CD4-positive, alpha-beta T cell (primary cell): ENCODE measurements at regions not wholly inside any gene's neighbourhood (a gene's known extent, or its start where the extent isn't known, plus 50 kb on each side); places are given as distances from the start of the nearest gene placed in this dataset.

Source experiments
- ATAC-seq: fragments of 200-7000 bp; cut with Tn5 transposase; one replicate; pipeline ENCODE4 v1.10.0; 2022; ENCODE audit warnings: mild to moderate bottlenecking; ENCODE audit not compliant: poor library complexity
- CTCF ChIA-PET: fragments of 350-600 bp; sonication (Branson Sonifier 250); formaldehyde crosslinking; loops from one replicate; lab custom pipeline; 2021; ENCODE audit warnings: antibody characterized with exemption, inconsistent platforms; lab: Charles Lee
- POLR2A ChIA-PET: fragments of 350-600 bp; sonication (Branson Sonifier 250); formaldehyde crosslinking; loops from one replicate; lab custom pipeline; 2021; ENCODE audit warnings: antibody characterized with exemption, inconsistent platforms; lab: Charles Lee
- DNase-seq, 14 experiments: peaks; one replicate each; pipeline ENCODE4 v3.0.0-alpha.2; 2013 to 2020; ENCODE audit warnings: mixed read lengths in 2 of 14
- H3K27ac ChIP-seq, 2 donors: one replicate each; pipeline versions ENCODE4 v1.5.1 to v1.7.0; 2013; ENCODE audit warnings: low read length in 2 of 2, low read depth in 1 of 2, mild to moderate bottlenecking in 1 of 2
- H3K27me3 ChIP-seq, 2 experiments: 1 replicate in 1 of 2; 2 replicates in 1 of 2; pipeline versions ENCODE4 v1.6.1 to v1.7.0; 2013; ENCODE audit warnings: low read length in 2 of 2, control low read depth in 1 of 2, mild to moderate bottlenecking in 1 of 2, moderate library complexity in 1 of 2; ENCODE audit not compliant: insufficient read depth in 2 of 2, control insufficient read depth in 1 of 2
- H3K36me3 ChIP-seq: one replicate; pipeline ENCODE4 v1.6.1; 2013; ENCODE audit warnings: low read length, control low read depth; ENCODE audit not compliant: insufficient read depth
- H3K4me1 ChIP-seq: one replicate; pipeline ENCODE4 v1.6.1; 2013; ENCODE audit warnings: low read length, control low read depth; ENCODE audit not compliant: insufficient read depth
- H3K4me3 ChIP-seq: one replicate; pipeline ENCODE4 v1.5.1; 2013; ENCODE audit warnings: mild to moderate bottlenecking, low read length, moderate library complexity
- H3K9me3 ChIP-seq, 2 experiments: 1 replicate in 1 of 2; 2 replicates in 1 of 2; pipeline versions ENCODE4 v1.6.1 to v1.7.0; 2013; ENCODE audit warnings: low read length in 2 of 2, mild to moderate bottlenecking in 2 of 2, control low read depth in 1 of 2, moderate library complexity in 1 of 2; ENCODE audit not compliant: control insufficient read depth in 1 of 2, insufficient read depth in 1 of 2
- H3K27ac Mint-ChIP-seq: one replicate; pipeline ENCODE4 v1.8.0; 2020; ENCODE audit warnings: mixed read lengths
- H3K27me3 Mint-ChIP-seq: one replicate; pipeline ENCODE4 v1.8.0; 2021; ENCODE audit warnings: mixed read lengths
- H3K36me3 Mint-ChIP-seq: one replicate; pipeline ENCODE4 v1.8.0; 2021; ENCODE audit warnings: low read depth, mixed read lengths
- H3K4me1 Mint-ChIP-seq: one replicate; pipeline ENCODE4 v1.8.0; 2021; ENCODE audit warnings: low read depth, mixed read lengths
- H3K4me3 Mint-ChIP-seq: one replicate; pipeline ENCODE4 v1.8.0; 2020; ENCODE audit warnings: mild to moderate bottlenecking, mixed read lengths
- H3K9me3 Mint-ChIP-seq: one replicate; pipeline ENCODE4 v1.8.0; 2020; ENCODE audit warnings: mixed read lengths
- CTCF ChIP-seq: fragments of 200-600 bp; IDR thresholded peaks from one replicate; pipeline ENCODE4 v1.8.0; 2022; ENCODE audit warnings: antibody characterized with exemption, mild to moderate bottlenecking
- intact Hi-C, 2 experiments: fragments of 100-400 bp; cut with DNase I in 1 of 2; cut with micrococcal nuclease in 1 of 2; formaldehyde crosslinking; loops; one replicate each; pipeline versions ENCODE4 v1.15.1 to v1.9.0; 2023 to 2025; cut with DNase I, micrococcal nuclease

- Mint-ChIP-seq H3K4me3 (no peak overlapping the region), H3K36me3 (no peaks in the 10 kb centered on the region), H3K4me1 (peaks cover 3% of the 10 kb centered on the region), H3K9me3 (peaks cover 2% of the 10 kb centered on the region), H3K27ac (no peak overlapping the region), H3K27me3 (no peaks in the 10 kb centered on the region)
- POLR2A ChIA-PET: no interaction called here
- no peak overlapping the region for H3K27ac ChIP-seq
- no peak overlapping the region for H3K4me3 ChIP-seq
- peaks cover 0 to 3% of the 10 kb centered on the region in 2 experiments for H3K9me3 ChIP-seq
- no peak for DNase-seq
- H3K36me3 ChIP-seq: no peaks in the 10 kb centered on the region
- H3K4me1 ChIP-seq: no peaks in the 10 kb centered on the region
- no peaks in the 10 kb centered on the region for H3K27me3 ChIP-seq
- intact Hi-C loops: no loop called here
- ATAC-seq: no peak
- no peak for TF ChIP-seq CTCF
- CTCF ChIA-PET: no interaction called here
Measured at GRCh38 chr6:15950962-15951569, 177.8 kb upstream of the MYLIP start.

DNA sequence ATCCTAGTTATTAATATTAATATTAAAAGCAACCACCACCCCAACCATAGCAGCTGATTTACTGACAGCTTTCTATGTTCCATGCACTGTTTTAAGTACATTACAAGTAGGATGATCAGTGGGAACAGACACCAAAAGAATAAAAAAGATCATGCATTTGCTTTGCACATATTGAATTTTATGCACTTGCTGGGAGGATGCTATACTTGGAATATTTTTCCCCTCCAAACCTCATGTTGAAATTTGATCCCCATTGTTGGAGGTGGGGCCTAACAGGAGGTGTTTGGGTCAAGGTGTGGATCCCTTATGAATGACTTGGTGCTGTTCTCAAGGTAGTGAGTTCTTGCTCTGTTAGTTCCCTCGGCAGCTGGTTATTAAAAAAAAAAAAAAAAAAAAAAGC is 178.9 kb upstream of the MYLIP start:
- no peaks in the 10 kb centered on the region for H3K4me1 ChIP-seq
- Mint-ChIP-seq H3K36me3 (no peaks in the 10 kb centered on the region), H3K4me1 (no peaks in the 10 kb centered on the region), H3K4me3 (no peak overlapping the region), H3K27me3 (no peaks in the 10 kb centered on the region), H3K27ac (no peak overlapping the region), H3K9me3 (peaks cover 2% of the 10 kb centered on the region)
- intact Hi-C loops: no loop called here
- peaks cover 0 to 3% of the 10 kb centered on the region in 2 experiments for H3K9me3 ChIP-seq
- CTCF ChIA-PET: no interaction called here
- no peak overlapping the region for H3K4me3 ChIP-seq
- H3K27ac ChIP-seq: no peak overlapping the region
- H3K36me3 ChIP-seq: no peaks in the 10 kb centered on the region
- POLR2A ChIA-PET: no interaction called here
- H3K27me3 ChIP-seq: no peaks in the 10 kb centered on the region
- DNase-seq (no peak), ATAC-seq (no peak)
- TF ChIP-seq CTCF: no peak

DNA sequence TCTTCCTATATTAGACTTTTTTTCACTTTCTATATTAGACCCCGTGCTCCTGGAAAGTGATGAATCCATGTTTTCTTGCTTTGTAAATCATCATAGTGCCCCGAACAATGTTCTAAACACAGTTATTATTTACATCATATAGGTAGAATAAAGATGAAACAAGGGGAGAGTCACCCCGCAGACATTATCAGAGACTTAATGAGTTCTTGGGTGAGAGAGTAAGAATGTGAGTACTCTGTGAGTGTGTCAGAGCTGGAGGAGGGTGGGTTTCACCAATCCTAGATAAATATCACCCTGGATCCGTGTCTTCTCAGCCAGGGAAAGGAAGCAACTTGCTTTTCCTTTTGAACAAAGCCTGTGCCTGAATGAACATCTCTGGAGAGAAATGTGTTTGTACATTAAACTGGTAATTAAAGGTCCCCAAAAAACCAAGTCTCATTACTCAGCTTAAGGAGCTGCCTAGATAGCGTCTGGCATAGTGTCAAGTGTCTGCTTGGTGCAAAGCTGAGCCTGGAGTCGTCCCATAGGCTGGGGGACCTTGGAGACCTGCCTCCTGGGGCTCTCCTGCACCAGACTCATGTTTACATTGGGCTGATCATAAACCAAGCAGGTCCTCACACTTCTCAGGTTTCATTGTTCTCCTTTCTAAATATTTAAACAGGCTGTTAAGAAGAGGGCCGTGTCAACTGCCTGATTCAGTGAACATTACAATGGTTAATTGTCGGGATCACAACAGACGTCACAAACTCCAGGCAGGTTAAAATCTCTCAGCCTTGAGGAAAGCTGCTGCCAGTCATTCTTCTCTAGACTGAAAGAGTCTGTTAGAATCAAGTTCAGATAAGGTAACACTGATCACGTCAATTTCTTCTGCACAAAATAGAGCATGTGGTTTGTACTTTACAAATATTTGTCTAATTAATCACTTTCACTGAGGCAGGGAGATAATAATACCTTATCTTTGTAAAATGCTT is 179.7 kb upstream of the MYLIP start:
- ChIA-PET POLR2A (no interaction called here), CTCF (no interaction called here)
- Histone ChIP-seq H3K27ac (no peak overlapping the region), H3K36me3 (no peaks in the 10 kb centered on the region), H3K4me1 (no peaks in the 10 kb centered on the region), H3K9me3 (peaks cover 0 to 3% of the 10 kb centered on the region in 2 experiments), H3K4me3 (no peak overlapping the region), H3K27me3 (no peaks in the 10 kb centered on the region)
- peaks cover 2% of the 10 kb centered on the region for H3K9me3 Mint-ChIP-seq
- H3K4me1 Mint-ChIP-seq: no peaks in the 10 kb centered on the region
- no peaks in the 10 kb centered on the region for H3K36me3 Mint-ChIP-seq
- intact Hi-C loops: no loop called here
- no peak for TF ChIP-seq CTCF
- DNase-seq (no peak), ATAC-seq (no peak)
- H3K27ac Mint-ChIP-seq: no peak overlapping the region
- H3K27me3 Mint-ChIP-seq: no peaks in the 10 kb centered on the region
- H3K4me3 Mint-ChIP-seq: no peak overlapping the region
